ENCODE measurements at regions not wholly inside any gene's neighbourhood (a gene's known extent, or its start where the extent isn't known, plus 50 kb on each side); places are given as distances from the start of the nearest gene placed in this dataset.

- TF ChIP-seq CTCF (conservative IDR thresholded peaks at IDR 0.05; ENCODE audit: low read length) (no peak), EZH2phosphoT487 (IDR thresholded peaks at IDR 0.05; ENCODE audit: borderline replicate concordance) (no peak)
These were observed 193.2 kb upstream of the FOXD3 start for GRCh38 chr1:63129184-63129583.
